CD4-positive, alpha-beta T cell treated with Interleukin-12 subunit alpha and Interleukin-12 subunit beta, for 1 hour (primary cell): ENCODE measurements at regions not wholly inside any gene's neighbourhood (a gene's known extent, or its start where the extent isn't known, plus 50 kb on each side); places are given as distances from the start of the nearest gene placed in this dataset.
"Not testable (repeated sequence)": the region's sequence is repeated elsewhere in the genome, so short reads cannot be mapped to it uniquely, and the experiment has no call there.

Experiments
- DNase-seq: peaks from one replicate; pipeline ENCODE4 v3.0.0-alpha.2; 2020

- no peak for DNase-seq
Measured at GRCh38 chr2:8137801-8138200, 544.1 kb upstream of the ID2 start.

- DNase-seq: no peak
Measured at GRCh38 chr2:8138525-8138922, 543.3 kb upstream of the ID2 start.

GRCh38 chr2:8138923-8139667 is 542.8 kb upstream of the ID2 start:
- DNase-seq: no peak

- no peak for DNase-seq
Measured at GRCh38 chr2:8139668-8140200, 542.1 kb upstream of the ID2 start.

GRCh38 chr2:8141079-8141707 is 540.7 kb upstream of the ID2 start:
- no peak for DNase-seq

- DNase-seq: no peak
Measured at GRCh38 chr2:8141780-8142179, 540.1 kb upstream of the ID2 start.

- no peak for DNase-seq
Measured at GRCh38 chr2:8142461-8142860, 539.4 kb upstream of the ID2 start.

- no peak for DNase-seq
Measured at GRCh38 chr2:8144131-8144631, 537.7 kb upstream of the ID2 start.

GRCh38 chr2:8144785-8145184 is 537.1 kb upstream of the ID2 start:
- no peak for DNase-seq

- not testable (repeated sequence) for DNase-seq
Measured at GRCh38 chr2:8145375-8145774, 536.5 kb upstream of the ID2 start.

GRCh38 chr2:8146132-8147005 is 535.5 kb upstream of the ID2 start:
- DNase-seq: no peak

- no peak for DNase-seq
Measured at GRCh38 chr2:8148260-8149006, 533.4 kb upstream of the ID2 start.

GRCh38 chr2:8149007-8149405 is 532.9 kb upstream of the ID2 start:
- no peak for DNase-seq

GRCh38 chr2:8149985-8150539 is 531.8 kb upstream of the ID2 start:
- DNase-seq: no peak

- DNase-seq: no peak
Measured at GRCh38 chr2:8151888-8152287, 530.0 kb upstream of the ID2 start.

GRCh38 chr2:8152392-8153257 is 529.2 kb upstream of the ID2 start:
- DNase-seq: no peak

- no peak for DNase-seq
Measured at GRCh38 chr2:8153258-8153718, 528.6 kb upstream of the ID2 start.

- DNase-seq: no peak
Measured at GRCh38 chr2:8154270-8154669, 527.6 kb upstream of the ID2 start.

- no peak for DNase-seq
Measured at GRCh38 chr2:8154936-8155335, 526.9 kb upstream of the ID2 start.

GRCh38 chr2:8157621-8158430 is 524.0 kb upstream of the ID2 start:
- DNase-seq: no peak
